CD4-positive, alpha-beta memory T cell (primary cell): ENCODE measurements at regions not wholly inside any gene's neighbourhood (a gene's known extent, or its start where the extent isn't known, plus 50 kb on each side); places are given as distances from the start of the nearest gene placed in this dataset.
A peak's percentile ranks its signal among the peaks of the same experiment; 100 is the strongest.
"Not testable (repeated sequence)": the region's sequence is repeated elsewhere in the genome, so short reads cannot be mapped to it uniquely, and the experiment has no call there.

ENCODE experiments used
- CTCF ChIA-PET: fragments of 350-600 bp; sonication (Branson Sonifier 250); formaldehyde crosslinking; loops from one replicate; lab custom pipeline; 2021; ENCODE audit warnings: inconsistent platforms; ENCODE audit not compliant: partially characterized antibody; lab: Charles Lee
- POLR2A ChIA-PET: fragments of 350-600 bp; sonication (Branson Sonifier 250); formaldehyde crosslinking; loops from one replicate; lab custom pipeline; 2021; ENCODE audit not compliant: partially characterized antibody; lab: Charles Lee
- DNase-seq, 5 donors: peaks; one replicate each; pipeline versions ENCODE4 v3.0.0 to v3.0.0-alpha.2; 2020 to 2022; ENCODE audit warnings: mixed read lengths in 1 of 5
- H3K27ac ChIP-seq: one replicate; pipeline ENCODE4 v1.7.0; 2013; ENCODE audit warnings: low read depth, low read length
- H3K27me3 ChIP-seq: 2 replicates; pipeline ENCODE4 v1.7.0; 2013; ENCODE audit warnings: mild to moderate bottlenecking, low read length, moderate library complexity; ENCODE audit not compliant: insufficient read depth
- H3K36me3 ChIP-seq: 2 replicates; pipeline ENCODE4 v1.7.0; 2013; ENCODE audit warnings: mild to moderate bottlenecking, low read length, moderate library complexity; ENCODE audit not compliant: insufficient read depth
- H3K4me1 ChIP-seq: 2 replicates; pipeline ENCODE4 v1.7.0; 2013; ENCODE audit warnings: mild to moderate bottlenecking, low read length, moderate library complexity; ENCODE audit not compliant: insufficient read depth
- H3K4me3 ChIP-seq, 2 donors: one replicate each; pipeline ENCODE4 v1.7.0; 2013; ENCODE audit warnings: low read length in 2 of 2, mild to moderate bottlenecking in 1 of 2
- H3K9me3 ChIP-seq, 2 donors: one replicate each; pipeline ENCODE4 v1.7.0; 2013; ENCODE audit warnings: low read length in 2 of 2, control low read depth in 1 of 2; ENCODE audit not compliant: control insufficient read depth in 1 of 2
- H3K27ac Mint-ChIP-seq, 7 donors: one replicate each; pipeline ENCODE4 v1.8.0; 2020 to 2021; ENCODE audit warnings: mixed read lengths in 7 of 7, mild to moderate bottlenecking in 6 of 7, inconsistent platforms in 3 of 7, moderate library complexity in 3 of 7
- H3K27me3 Mint-ChIP-seq, 2 donors: one replicate each; pipeline ENCODE4 v1.8.0; 2020 to 2021; ENCODE audit warnings: mixed read lengths in 2 of 2
- H3K36me3 Mint-ChIP-seq, 2 donors: one replicate each; pipeline ENCODE4 v1.8.0; 2020 to 2021; ENCODE audit warnings: mixed read lengths in 2 of 2, inconsistent platforms in 1 of 2, mild to moderate bottlenecking in 1 of 2
- H3K4me1 Mint-ChIP-seq, 4 donors: one replicate each; pipeline ENCODE4 v1.8.0; 2020 to 2021; ENCODE audit warnings: mixed read lengths in 4 of 4, mild to moderate bottlenecking in 1 of 4
- H3K4me3 Mint-ChIP-seq, 8 donors: one replicate each; pipeline ENCODE4 v1.8.0; 2020 to 2021; ENCODE audit warnings: mixed read lengths in 8 of 8, mild to moderate bottlenecking in 7 of 8, moderate library complexity in 6 of 8, inconsistent platforms in 3 of 8
- H3K9me3 Mint-ChIP-seq, 8 donors: one replicate each; pipeline ENCODE4 v1.8.0; 2020 to 2021; ENCODE audit warnings: mixed read lengths in 8 of 8, mild to moderate bottlenecking in 5 of 8, inconsistent platforms in 3 of 8, moderate library complexity in 1 of 8
- intact Hi-C: fragments of 100-400 bp; cut with micrococcal nuclease; formaldehyde crosslinking; loops from one replicate; pipeline ENCODE4 v1.15.1; 2023

GRCh38 chr17:64776720-64777414 is 114.8 kb upstream of the SMURF2 start:
- Histone ChIP-seq H3K4me3 (peak overlapping the region in 1 of 2 donors; percentile 43), H3K4me1 (peaks cover 23% of the 10 kb centered on the region)
- H3K27ac ChIP-seq, H3K36me3 Mint-ChIP-seq, H3K27me3 ChIP-seq, H3K36me3 ChIP-seq, H3K27me3 Mint-ChIP-seq, H3K9me3 ChIP-seq, H3K9me3 Mint-ChIP-seq: not testable (repeated sequence)
- peak overlapping the region in 3 of 7 donors; percentile 24 to 75 (median 57) for H3K27ac Mint-ChIP-seq
- ChIA-PET POLR2A (interaction anchor here (1.8 kb wide), 1 partner anchor 11 kb away, joined by 4 read pairs; no protein-coding TSS in a partner anchor), CTCF (interaction anchor here (0.6 to 1.6 kb wide), 7 partner anchors 10 to 421 kb away, joined by 3 to 4 read pairs (median 3); partner anchors contain the start of gene LRRC37A3)
- intact Hi-C loops = loop anchor here (2.0 to 10.0 kb wide), 2 partner anchors 158 to 184 kb away; no protein-coding TSS in a partner anchor
- peak overlapping the region; percentile 35 to 77 (median 59) for H3K4me3 Mint-ChIP-seq
- peak; percentile 66 to 77 (median 70) for DNase-seq
- peaks cover 5 to 31% (median 18%) of the 10 kb centered on the region in 4 donors for H3K4me1 Mint-ChIP-seq

- H3K27ac Mint-ChIP-seq = peak overlapping the region in 4 of 7 donors; percentile 22 to 75 (median 64)
- Histone ChIP-seq H3K27me3 (no peaks in the 10 kb centered on the region), H3K4me1 (peaks cover 23% of the 10 kb centered on the region), H3K9me3 (no peaks in the 10 kb centered on the region), H3K36me3 (no peaks in the 10 kb centered on the region), H3K4me3 (no peak overlapping the region), H3K27ac (no peak overlapping the region)
- intact Hi-C loops = loop anchor here (2.0 to 10.0 kb wide), 2 partner anchors 159 to 185 kb away; no protein-coding TSS in a partner anchor
- H3K4me3 Mint-ChIP-seq = peak overlapping the region in 3 of 8 donors; percentile 8 to 77 (median 59)
- peaks cover 5 to 28% (median 17%) of the 10 kb centered on the region in 4 donors for H3K4me1 Mint-ChIP-seq
- peaks cover 0 to 1% of the 10 kb centered on the region in 2 donors for H3K36me3 Mint-ChIP-seq
- ChIA-PET CTCF (interaction anchor here (0.6 to 1.6 kb wide), 3 partner anchors 62 to 187 kb away, joined by 3 to 4 read pairs (median 3); no protein-coding TSS in a partner anchor), POLR2A (no interaction called here)
- peaks cover 0 to 2% (median 0%) of the 10 kb centered on the region in 8 donors for H3K9me3 Mint-ChIP-seq
- no peak for DNase-seq
- no peaks in the 10 kb centered on the region for H3K27me3 Mint-ChIP-seq
Measured at GRCh38 chr17:64775701-64776570, 113.8 kb upstream of the SMURF2 start.

- H3K9me3 ChIP-seq = no peaks in the 10 kb centered on the region
- ChIA-PET POLR2A (no interaction called here), CTCF (interaction anchor here (0.9 kb wide), 1 partner anchor 188 kb away, joined by 3 read pairs; no protein-coding TSS in a partner anchor)
- peaks cover 19% of the 10 kb centered on the region for H3K4me1 ChIP-seq
- peaks cover 0 to 1% of the 10 kb centered on the region in 2 donors for H3K36me3 Mint-ChIP-seq
- H3K9me3 Mint-ChIP-seq = peaks cover 0 to 2% (median 0%) of the 10 kb centered on the region in 8 donors
- peak overlapping the region in 3 of 7 donors; percentile 44 to 70 (median 46) for H3K27ac Mint-ChIP-seq
- DNase-seq = no peak
- intact Hi-C loops = loop anchor here (10.0 kb wide), 1 partner anchor 160 kb away; no protein-coding TSS in a partner anchor
- no peaks in the 10 kb centered on the region for H3K27me3 Mint-ChIP-seq
- H3K27ac ChIP-seq = no peak overlapping the region
- no peak overlapping the region for H3K4me3 ChIP-seq
- no peaks in the 10 kb centered on the region for H3K36me3 ChIP-seq
- peaks cover 5 to 30% (median 17%) of the 10 kb centered on the region in 4 donors for H3K4me1 Mint-ChIP-seq
- no peak overlapping the region for H3K4me3 Mint-ChIP-seq
- no peaks in the 10 kb centered on the region for H3K27me3 ChIP-seq
Measured at GRCh38 chr17:64774888-64775540, 112.9 kb upstream of the SMURF2 start.

GRCh38 chr17:64773836-64774761 is 112.0 kb upstream of the SMURF2 start:
- Histone ChIP-seq H3K4me3 (no peak overlapping the region), H3K36me3 (no peaks in the 10 kb centered on the region), H3K4me1 (peaks cover 10% of the 10 kb centered on the region), H3K27ac (no peak overlapping the region), H3K27me3 (no peaks in the 10 kb centered on the region), H3K9me3 (no peaks in the 10 kb centered on the region)
- Mint-ChIP-seq H3K27ac (no peak overlapping the region), H3K4me3 (no peak overlapping the region), H3K36me3 (peaks cover 1 to 6% of the 10 kb centered on the region in 2 donors), H3K27me3 (no peaks in the 10 kb centered on the region), H3K9me3 (peaks cover 0 to 2% (median 0%) of the 10 kb centered on the region in 8 donors), H3K4me1 (peaks cover 6 to 32% (median 15%) of the 10 kb centered on the region in 4 donors)
- intact Hi-C loops = loop anchor here (10.0 kb wide), 1 partner anchor 161 kb away; no protein-coding TSS in a partner anchor
- ChIA-PET POLR2A (no interaction called here), CTCF (no interaction called here)
- no peak for DNase-seq

- no peak overlapping the region for H3K27ac Mint-ChIP-seq
- peaks cover 0 to 2% (median 0%) of the 10 kb centered on the region in 8 donors for H3K9me3 Mint-ChIP-seq
- ChIA-PET CTCF (no interaction called here), POLR2A (no interaction called here)
- H3K27ac ChIP-seq = no peak overlapping the region
- H3K4me1 Mint-ChIP-seq = peaks cover 6 to 34% (median 15%) of the 10 kb centered on the region in 4 donors
- DNase-seq = no peak
- H3K4me1 ChIP-seq = peaks cover 7% of the 10 kb centered on the region
- no peaks in the 10 kb centered on the region for H3K27me3 ChIP-seq
- intact Hi-C loops = loop anchor here (10.0 kb wide), 1 partner anchor 161 kb away; no protein-coding TSS in a partner anchor
- no peaks in the 10 kb centered on the region for H3K27me3 Mint-ChIP-seq
- no peak overlapping the region for H3K4me3 Mint-ChIP-seq
- H3K4me3 ChIP-seq = no peak overlapping the region
- H3K36me3 Mint-ChIP-seq = peaks cover 1 to 7% of the 10 kb centered on the region in 2 donors
- H3K9me3 ChIP-seq = no peaks in the 10 kb centered on the region
- H3K36me3 ChIP-seq = no peaks in the 10 kb centered on the region
Measured at GRCh38 chr17:64773386-64773835, 111.3 kb upstream of the SMURF2 start.

- H3K4me3 ChIP-seq = no peak overlapping the region
- DNase-seq = no peak
- no peaks in the 10 kb centered on the region for H3K36me3 ChIP-seq
- Mint-ChIP-seq H3K27ac (no peak overlapping the region), H3K27me3 (no peaks in the 10 kb centered on the region), H3K4me3 (no peak overlapping the region), H3K9me3 (peaks cover 0 to 2% (median 0%) of the 10 kb centered on the region in 8 donors), H3K36me3 (peaks cover 1 to 7% of the 10 kb centered on the region in 2 donors), H3K4me1 (peaks cover 6 to 30% (median 15%) of the 10 kb centered on the region in 4 donors)
- H3K27me3 ChIP-seq = no peaks in the 10 kb centered on the region
- peaks cover 7% of the 10 kb centered on the region for H3K4me1 ChIP-seq
- ChIA-PET CTCF (interaction anchor here (1.2 kb wide), 1 partner anchor 14 kb away, joined by 4 read pairs; no protein-coding TSS in a partner anchor), POLR2A (no interaction called here)
- no peak overlapping the region for H3K27ac ChIP-seq
- no peaks in the 10 kb centered on the region for H3K9me3 ChIP-seq
- intact Hi-C loops = loop anchor here (10.0 kb wide), 1 partner anchor 162 kb away; no protein-coding TSS in a partner anchor
Measured at GRCh38 chr17:64772845-64773299, 110.8 kb upstream of the SMURF2 start.
